H1 (cell line): ENCODE measurements at regions not wholly inside any gene's neighbourhood (a gene's known extent, or its start where the extent isn't known, plus 50 kb on each side); places are given as distances from the start of the nearest gene placed in this dataset.

Source experiments
- CTCF ChIA-PET: fragments of 300-600 bp; sonication (Branson Sonifier 250); formaldehyde crosslinking; loops from one replicate; lab custom pipeline; 2021; ENCODE audit not compliant: partially characterized antibody; lab: Charles Lee
- POLR2A ChIA-PET: fragments of 300-600 bp; sonication (Branson Sonifier 250); formaldehyde crosslinking; loops from one replicate; lab custom pipeline; 2021; ENCODE audit warnings: inconsistent platforms; ENCODE audit not compliant: partially characterized antibody; lab: Charles Lee
- DNase-seq, 2 experiments: peaks; one replicate each; pipeline versions ENCODE4 v3.0.0 to v3.0.0-alpha.2; 2010 to 2022; ENCODE audit warnings: low spot score in 2 of 2, low read depth in 1 of 2, mixed read lengths in 1 of 2
- FAIRE-seq: peaks from 2 replicates; lab custom pipeline; 2011; peaks lifted over from hg19 to GRCh38; lab: Jason Lieb, UNC
- H2AFZ ChIP-seq: 2 replicates; pipeline ENCODE4 v1.8.1; 2012; ENCODE audit warnings: low read length, inconsistent platforms
- H2AK5ac ChIP-seq: 2 replicates; pipeline ENCODE4 v1.6.1; 2013; ENCODE audit warnings: low read depth, low read length
- H2BK120ac ChIP-seq: replicated peaks from 2 replicates; pipeline ENCODE3; 2013; ENCODE audit warnings: low read depth, low read length, inconsistent platforms
- H2BK12ac ChIP-seq: 2 replicates; pipeline ENCODE4 v1.6.1; 2013; ENCODE audit warnings: low read depth, low read length
- H2BK15ac ChIP-seq: 2 replicates; pipeline ENCODE4 v1.6.1; 2013; ENCODE audit warnings: low read length
- H2BK20ac ChIP-seq: 2 replicates; pipeline ENCODE4 v1.6.1; 2013; ENCODE audit warnings: low read length
- H2BK5ac ChIP-seq: 2 replicates; pipeline ENCODE4 v1.6.1; 2013; ENCODE audit warnings: low read depth, low read length
- H3K14ac ChIP-seq: 2 replicates; pipeline ENCODE4 v1.6.1; 2013; ENCODE audit warnings: inconsistent platforms; ENCODE audit not compliant: insufficient read length
- H3K18ac ChIP-seq: 2 replicates; pipeline ENCODE4 v1.6.1; 2013; ENCODE audit warnings: low read length; ENCODE audit errors: extremely low read depth
- H3K23ac ChIP-seq: 2 replicates; pipeline ENCODE4 v1.6.1; 2013; ENCODE audit warnings: inconsistent platforms; ENCODE audit not compliant: insufficient read length
- H3K23me2 ChIP-seq: 2 replicates; pipeline ENCODE4 v1.6.1; 2013; ENCODE audit warnings: low read depth, low read length
- H3K27ac ChIP-seq: 2 replicates; pipeline ENCODE4 v1.6.1; 2011; ENCODE audit warnings: low read depth, low read length, inconsistent platforms
- H3K27me3 ChIP-seq, 4 experiments: replicated peaks in 1 of 4; 1 replicate in 1 of 4; 2 replicates in 3 of 4; pipeline versions ENCODE4 v1.6.1 to v1.8.1; 2011 to 2013; ENCODE audit warnings: low read length in 3 of 4, mild to moderate bottlenecking in 3 of 4, inconsistent platforms in 2 of 4, mixed read lengths in 2 of 4, moderate library complexity in 1 of 4; ENCODE audit not compliant: control insufficient read depth in 3 of 4, insufficient read depth in 3 of 4; ENCODE audit errors: extremely low read depth in 1 of 4
- H3K36me3 ChIP-seq, 4 experiments: 2 replicates each; pipeline versions ENCODE4 v1.6.1 to v1.8.1; 2011 to 2013; ENCODE audit warnings: mild to moderate bottlenecking in 4 of 4, low read length in 3 of 4, moderate library complexity in 2 of 4, control low read depth in 1 of 4, inconsistent platforms in 1 of 4; ENCODE audit not compliant: insufficient read depth in 4 of 4, control insufficient read depth in 2 of 4
- H3K4ac ChIP-seq: replicated peaks from 2 replicates; pipeline ENCODE3; 2013; ENCODE audit warnings: low read length, low read depth, mixed read lengths, inconsistent platforms; ENCODE audit not compliant: insufficient read length
- H3K4me1 ChIP-seq, 4 experiments: replicated peaks in 1 of 4; 1 replicate in 1 of 4; 2 replicates in 3 of 4; pipeline versions ENCODE4 v1.6.1 to v1.8.1; 2011 to 2013; ENCODE audit warnings: low read length in 3 of 4, inconsistent platforms in 2 of 4, mixed read lengths in 1 of 4; ENCODE audit not compliant: insufficient read depth in 4 of 4, control insufficient read depth in 3 of 4
- H3K4me2 ChIP-seq, 2 experiments: 2 replicates each; pipeline versions ENCODE4 v1.6.1 to v1.8.1; 2011 to 2013; ENCODE audit warnings: low read depth in 2 of 2, low read length in 2 of 2, control low read depth in 1 of 2, inconsistent platforms in 1 of 2, mild to moderate bottlenecking in 1 of 2; ENCODE audit not compliant: insufficient read depth in 1 of 2
- H3K4me3 ChIP-seq, 4 experiments: fragments of 200-600, 300-600 bp in 1 of 4; sonication (generic), shearing (Covaris generic), sonication (Bioruptor Twin) in 1 of 4; 2 replicates each; pipeline versions ENCODE4 v1.5.1 to v1.8.1; 2011 to 2016; ENCODE audit warnings: low read length in 4 of 4, low read depth in 3 of 4, control low read depth in 2 of 4, inconsistent platforms in 2 of 4, mild to moderate bottlenecking in 2 of 4, mixed read lengths in 1 of 4, moderate library complexity in 1 of 4; ENCODE audit not compliant: insufficient read depth in 2 of 4; ENCODE audit errors: extremely low read depth in 1 of 4
- H3K56ac ChIP-seq: replicated peaks from 2 replicates; pipeline ENCODE3; 2013; ENCODE audit warnings: low read depth, mild to moderate bottlenecking, mixed read lengths, low read length, inconsistent platforms; ENCODE audit not compliant: insufficient read length
- H3K79me1 ChIP-seq: 2 replicates; pipeline ENCODE4 v1.6.1; 2013; ENCODE audit warnings: low read depth, low read length, control low read depth
- H3K79me2 ChIP-seq, 2 experiments: 2 replicates each; pipeline versions ENCODE4 v1.6.1 to v1.8.1; 2012 to 2013; ENCODE audit warnings: low read length in 2 of 2, mild to moderate bottlenecking in 2 of 2, inconsistent platforms in 1 of 2; ENCODE audit not compliant: insufficient read depth in 2 of 2, control insufficient read depth in 1 of 2
- H3K9ac ChIP-seq, 4 experiments: replicated peaks in 1 of 4; 1 replicate in 1 of 4; 2 replicates in 3 of 4; pipeline versions ENCODE4 v1.6.1 to v1.8.1; 2011 to 2013; ENCODE audit warnings: low read depth in 3 of 4, low read length in 3 of 4, control low read depth in 2 of 4, mild to moderate bottlenecking in 2 of 4, moderate library complexity in 2 of 4, inconsistent platforms in 1 of 4; ENCODE audit errors: extremely low read depth in 1 of 4
- H3K9me3 ChIP-seq, 2 experiments: 2 replicates each; pipeline versions ENCODE4 v1.6.1 to v1.8.1; 2012 to 2013; ENCODE audit warnings: mild to moderate bottlenecking in 2 of 2, moderate library complexity in 2 of 2, control low read depth in 1 of 2, inconsistent platforms in 1 of 2, low read depth in 1 of 2, low read length in 1 of 2, mixed read lengths in 1 of 2; ENCODE audit not compliant: insufficient read depth in 2 of 2
- H4K20me1 ChIP-seq, 2 experiments: replicated peaks in 1 of 2; 2 replicates each; pipeline versions ENCODE3 to v1.8.1; 2011 to 2013; ENCODE audit warnings: inconsistent platforms in 2 of 2, low read length in 2 of 2, mild to moderate bottlenecking in 1 of 2; ENCODE audit not compliant: insufficient read depth in 2 of 2, control insufficient read depth in 1 of 2
- H4K5ac ChIP-seq: 2 replicates; pipeline ENCODE4 v1.6.1; 2013; ENCODE audit warnings: low read length, low read depth, mixed read lengths, inconsistent platforms; ENCODE audit not compliant: insufficient read length
- H4K8ac ChIP-seq: 2 replicates; pipeline ENCODE4 v1.8.0; 2013; ENCODE audit warnings: mild to moderate bottlenecking, moderate library complexity, low read length, inconsistent platforms; ENCODE audit not compliant: insufficient read depth; ENCODE audit errors: extremely low read depth
- H4K91ac ChIP-seq: replicated peaks from 2 replicates; pipeline ENCODE3; 2013; ENCODE audit warnings: low read length, mixed read lengths, inconsistent platforms; ENCODE audit not compliant: insufficient read length
- CTBP2 ChIP-seq: IDR thresholded peaks from 2 replicates; pipeline ENCODE4 v1.7.0; 2011; ENCODE audit warnings: borderline replicate concordance, mild to moderate bottlenecking, moderate library complexity, mixed read lengths, low read length; ENCODE audit not compliant: insufficient read depth, insufficient read length
- JUN ChIP-seq: IDR thresholded peaks from 2 replicates; pipeline ENCODE4 v1.6.1; 2011; ENCODE audit warnings: low read depth, mild to moderate bottlenecking, improper control_type of control experiment, low read length
- POLR2A ChIP-seq, 2 experiments: IDR thresholded peaks; 1 replicate in 1 of 2; 2 replicates in 1 of 2; pipeline ENCODE4 v1.6.1; 2011; ENCODE audit warnings: low read depth in 2 of 2, low read length in 2 of 2, mild to moderate bottlenecking in 2 of 2; ENCODE audit errors: control extremely low read depth in 1 of 2
- RBBP5 ChIP-seq: IDR thresholded peaks from 2 replicates; pipeline ENCODE4 v1.7.1; 2012; ENCODE audit warnings: low read depth, mild to moderate bottlenecking, inconsistent platforms, low read length, moderate library complexity, borderline replicate concordance
- SIX5 ChIP-seq: IDR thresholded peaks from 2 replicates; pipeline ENCODE4 v1.6.1; 2011; ENCODE audit warnings: mild to moderate bottlenecking, low read depth, low read length
- WGBS, 2 experiments: shearing (Covaris generic) in 1 of 2; methylation state at CpG; one replicate each; pipeline versions ENCODE4 v1.1.6 to v1.1.7; 2013 to 2015; ENCODE audit warnings: low lambda C conversion rate in 2 of 2, mixed read lengths in 2 of 2, inconsistent platforms in 1 of 2, low coverage in 1 of 2, missing lambda C conversion rate in 1 of 2; ENCODE audit not compliant: insufficient replicate concordance in 2 of 2, insufficient coverage in 1 of 2, insufficient read length in 1 of 2; ENCODE audit errors: extremely low coverage in 1 of 2, missing lambda C conversion rate in 1 of 2; 5-methylcytosine and 5-hydroxymethylcytosine counted together

DNA sequence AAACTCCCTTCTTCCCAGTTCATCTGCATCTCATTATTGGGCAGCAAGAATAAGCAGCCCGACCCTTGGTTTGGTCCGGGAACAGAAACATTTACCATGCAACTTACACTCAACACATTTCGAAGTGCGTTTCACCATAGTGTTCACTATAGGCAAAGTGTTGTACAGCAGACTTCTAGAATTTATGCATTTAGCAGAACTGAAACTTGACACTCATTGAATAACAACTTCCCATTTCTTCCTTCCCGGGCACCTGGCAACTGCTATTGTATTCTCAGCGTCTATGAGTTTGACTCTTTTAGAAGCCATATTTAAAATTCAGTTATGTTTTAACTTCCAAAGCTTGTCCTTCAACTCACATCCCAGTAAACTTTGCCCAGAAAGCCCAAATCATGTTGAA, 840.6 kb downstream of the NLGN4X start:
- no peak for TF ChIP-seq POLR2A (IDR thresholded peaks at IDR 0.05; ENCODE audit: control extremely low read depth in 1 of 2, low read depth in 2 of 2, low read length in 2 of 2)
- TF ChIP-seq RBBP5, result no peak
- no peak for TF ChIP-seq JUN
- TF ChIP-seq CTBP2, result no peak
- no peak for TF ChIP-seq SIX5
- TF ChIP-seq, all 59 proteins: peak for 0
- no peak overlapping the region for H3K56ac ChIP-seq
- no peak overlapping the region for H4K5ac ChIP-seq
- no peaks in the 10 kb centered on the region for H3K9me3 ChIP-seq
- no peak overlapping the region for H2BK12ac ChIP-seq
- no peaks in the 10 kb centered on the region for H3K36me3 ChIP-seq
- H2BK5ac ChIP-seq, result no peak overlapping the region
- no peak overlapping the region for H2AFZ ChIP-seq
- no peak overlapping the region for H2AK5ac ChIP-seq
- ChIA-PET POLR2A (no interaction called here), CTCF (no interaction called here)
- no peak overlapping the region for H3K27ac ChIP-seq
- FAIRE-seq (no peak), DNase-seq (no peak)
- H3K18ac ChIP-seq, result no peak overlapping the region
- H2BK20ac ChIP-seq, result no peak overlapping the region
- no peaks in the 10 kb centered on the region for H3K79me2 ChIP-seq
- H3K4me1 ChIP-seq, result no peaks in the 10 kb centered on the region
- H2BK120ac ChIP-seq, result no peak overlapping the region
- no peak overlapping the region for H3K4ac ChIP-seq
- H3K9ac ChIP-seq, result no peak overlapping the region
- H3K79me1 ChIP-seq, result no peaks in the 10 kb centered on the region
- no peak overlapping the region for H4K91ac ChIP-seq
- H3K14ac ChIP-seq, result no peak overlapping the region
- WGBS, 2 experiments, result 95% methylated on average over 6 of the region's 6 CpGs; no CpG with 5 or more reads in 1 of the 2 experiments
- H3K23ac ChIP-seq, result no peak overlapping the region
- no peaks in the 10 kb centered on the region for H3K23me2 ChIP-seq
- H4K8ac ChIP-seq, result no peak overlapping the region
- H4K20me1 ChIP-seq, result no peaks in the 10 kb centered on the region
- H2BK15ac ChIP-seq, result no peak overlapping the region
- no peak overlapping the region for H3K4me2 ChIP-seq
- H3K4me3 ChIP-seq, result no peak overlapping the region
- H3K27me3 ChIP-seq, result no peaks in the 10 kb centered on the region
